Epithelial cell of prostate (primary cell): ENCODE measurements at regions not wholly inside any gene's neighbourhood (a gene's known extent, or its start where the extent isn't known, plus 50 kb on each side); places are given as distances from the start of the nearest gene placed in this dataset.

ENCODE experiments used
- DNase-seq: peaks from one replicate; pipeline ENCODE4 v3.0.0-alpha.2; 2011; ENCODE audit warnings: low read depth, low spot score
- H3K27ac ChIP-seq: fragments of 450-650 bp; 2 replicates; pipeline ENCODE4 v1.5.1; 2017; ENCODE audit warnings: mild to moderate bottlenecking

DNA sequence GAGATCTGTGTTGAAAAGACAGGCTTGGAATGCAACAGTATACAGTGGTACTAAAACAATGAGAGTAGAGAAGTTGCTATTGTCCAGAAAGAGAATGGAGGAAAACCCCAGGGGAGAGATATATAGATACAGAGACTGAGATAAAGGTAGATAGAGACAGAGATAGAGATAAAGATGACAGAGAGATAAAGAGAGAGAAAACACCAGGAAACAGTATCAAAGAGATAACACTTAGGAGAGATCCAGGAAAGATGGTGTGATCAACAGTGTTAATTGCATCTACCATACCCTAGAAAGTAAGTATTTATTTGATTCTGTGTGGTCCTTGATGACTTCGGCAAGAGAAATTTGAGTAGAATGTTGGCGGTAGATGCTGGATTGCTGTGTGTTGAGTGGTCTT is 461.8 kb upstream of the RIOK2 start:
- H3K27ac ChIP-seq: no peak overlapping the region
- DNase-seq: no peak

DNA sequence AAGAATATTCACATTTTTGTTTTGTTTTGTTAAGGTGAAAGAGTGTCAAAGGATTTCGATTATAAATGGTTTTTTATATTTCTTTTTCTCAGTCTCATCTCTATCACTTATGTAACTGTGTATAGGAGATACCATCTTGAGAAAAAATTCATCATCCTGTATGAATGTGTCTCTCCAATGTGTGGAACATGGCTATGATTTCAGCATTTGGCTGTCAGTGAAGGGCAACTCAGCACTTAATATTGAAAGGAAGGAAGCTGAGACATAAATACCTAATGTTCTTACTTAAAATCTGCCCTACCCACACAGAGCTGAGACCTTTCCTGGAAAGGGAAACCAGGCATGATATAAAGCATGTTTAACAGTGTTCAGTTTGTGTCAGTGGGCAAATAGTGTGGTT is 474.2 kb upstream of the RIOK2 start:
- H3K27ac ChIP-seq: no peak overlapping the region

DNA sequence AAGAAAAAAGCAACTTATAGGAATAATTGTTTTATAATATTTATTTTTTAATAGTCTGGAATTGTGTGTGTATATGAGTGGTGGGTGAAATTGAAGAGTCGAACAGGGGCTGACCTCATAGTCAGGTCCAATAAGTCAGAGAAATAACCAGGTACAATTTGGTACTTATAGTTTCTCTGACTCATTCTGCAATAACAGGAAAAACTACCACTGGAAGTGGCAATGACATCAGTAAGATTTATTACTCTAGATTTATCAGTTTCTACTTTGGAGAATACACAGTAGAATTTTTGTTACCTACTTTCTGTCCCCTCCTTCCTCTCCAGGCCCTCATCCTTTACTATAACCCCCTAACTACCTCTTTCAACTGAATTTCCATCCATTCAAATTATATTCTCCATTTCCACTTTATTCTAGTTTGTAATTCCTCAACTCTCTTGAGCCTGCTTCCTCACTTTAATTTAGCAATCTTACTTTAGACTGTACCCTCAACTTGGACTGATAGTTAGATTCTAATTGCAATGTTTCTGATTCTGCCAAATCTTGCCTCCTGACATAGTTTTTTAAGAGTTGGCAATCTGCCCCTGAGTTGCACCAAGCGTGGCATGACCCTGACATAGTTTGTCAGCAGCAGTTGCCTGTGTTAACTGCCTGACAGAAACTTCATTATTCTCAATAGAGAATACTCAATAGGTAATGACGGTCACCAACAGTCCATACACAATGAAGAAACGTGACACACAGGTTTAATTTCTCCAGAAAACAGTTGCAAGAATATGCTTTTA is 475.3 kb upstream of the RIOK2 start:
- DNase-seq: no peak
- no peak overlapping the region for H3K27ac ChIP-seq

More for the DNA sequence above, 474.2 kb upstream of the RIOK2 start:
- no peak for DNase-seq

DNA sequence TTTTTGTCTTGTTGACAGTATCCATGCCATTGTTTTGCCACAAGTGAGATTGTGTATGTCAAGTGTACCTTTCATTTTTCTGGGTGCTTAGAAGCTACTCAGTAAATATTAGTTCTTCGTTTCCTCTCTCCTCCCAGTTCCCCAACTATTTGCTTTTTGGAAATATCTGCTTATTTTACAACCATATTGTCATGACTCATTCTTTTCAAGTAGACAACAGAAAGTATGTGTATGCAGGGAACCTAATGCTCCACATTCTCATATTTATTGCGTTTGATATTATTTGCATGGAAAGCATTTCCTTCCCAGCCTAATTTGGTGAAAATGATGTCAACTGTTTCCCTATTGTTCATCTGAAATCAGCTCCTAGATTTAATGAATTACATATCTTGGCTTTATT is 483.7 kb upstream of the RIOK2 start:
- DNase-seq: no peak
- no peak overlapping the region for H3K27ac ChIP-seq

DNA sequence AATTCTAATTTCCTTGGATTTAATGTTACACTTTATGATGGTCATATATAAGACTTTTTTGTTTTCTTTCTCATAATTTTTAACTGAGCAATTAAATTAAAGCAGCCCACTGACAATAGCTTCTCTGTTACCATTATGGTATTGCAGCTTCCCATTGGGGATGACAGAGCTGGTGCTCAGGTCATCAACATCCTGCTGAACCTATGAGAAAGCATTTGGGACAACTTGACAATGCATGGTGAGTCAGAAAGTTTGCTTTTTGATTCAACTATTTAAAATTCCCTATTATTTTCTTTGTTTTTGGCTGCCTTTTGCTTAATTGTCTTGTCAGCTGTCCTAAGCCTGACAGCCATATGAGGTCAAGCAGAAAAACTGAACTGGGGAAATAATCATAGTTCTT is 487.4 kb upstream of the RIOK2 start:
- H3K27ac ChIP-seq: no peak overlapping the region
- DNase-seq: no peak

DNA sequence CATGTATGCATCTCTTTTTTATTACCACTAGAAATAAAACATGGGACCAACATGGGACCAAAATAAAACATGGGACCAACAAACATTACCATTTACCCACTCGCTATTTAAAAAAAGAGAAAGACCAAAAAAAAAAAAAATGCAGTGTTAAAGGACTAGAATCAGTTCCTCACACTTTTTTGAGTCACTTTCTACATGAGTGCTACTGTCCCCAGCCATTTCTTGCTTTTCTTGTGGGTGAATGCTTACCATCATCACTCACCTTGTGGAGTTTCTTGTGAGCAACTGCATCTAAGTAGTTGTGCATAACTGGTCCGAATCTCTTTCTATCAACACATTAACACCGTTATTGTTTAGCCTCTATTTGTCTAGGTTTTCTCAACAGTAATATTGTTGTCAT is 493.6 kb upstream of the RIOK2 start:
- no peak for DNase-seq
- no peak overlapping the region for H3K27ac ChIP-seq

GRCh38 chr5:97694091-97694490 is 511.0 kb upstream of the RIOK2 start:
- no peak overlapping the region for H3K27ac ChIP-seq
- no peak for DNase-seq

- DNase-seq: no peak
These were observed 531.4 kb upstream of the RIOK2 start for GRCh38 chr5:97714424-97714823.

GRCh38 chr5:97726106-97726505 is 543.1 kb upstream of the RIOK2 start:
- DNase-seq: no peak
- H3K27ac ChIP-seq: no peak overlapping the region

More at GRCh38 chr5:97714424-97714823, 531.4 kb upstream of the RIOK2 start:
- no peak overlapping the region for H3K27ac ChIP-seq

DNA sequence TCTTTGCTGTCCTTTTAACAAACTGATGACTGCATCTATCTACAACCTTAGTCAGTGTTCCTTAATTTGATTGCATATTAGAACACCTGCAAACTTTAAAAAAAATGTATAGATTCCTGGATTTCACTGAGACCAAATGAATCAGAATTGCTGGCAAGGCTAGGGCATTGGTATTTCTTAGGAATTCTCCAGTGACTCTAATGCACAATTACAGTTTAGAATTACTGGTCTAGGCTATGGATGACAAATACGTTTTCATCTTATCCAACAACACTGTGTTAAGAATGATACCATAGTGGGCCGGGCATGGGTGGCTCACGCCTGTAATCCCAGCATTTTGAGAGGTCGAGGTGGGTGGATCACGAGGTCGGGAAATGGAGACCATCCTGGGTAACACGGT is 545.9 kb upstream of the RIOK2 start:
- no peak for DNase-seq
- no peak overlapping the region for H3K27ac ChIP-seq

GRCh38 chr5:97729938-97730337 is 546.9 kb upstream of the RIOK2 start:
- no peak for DNase-seq
- no peak overlapping the region for H3K27ac ChIP-seq

DNA sequence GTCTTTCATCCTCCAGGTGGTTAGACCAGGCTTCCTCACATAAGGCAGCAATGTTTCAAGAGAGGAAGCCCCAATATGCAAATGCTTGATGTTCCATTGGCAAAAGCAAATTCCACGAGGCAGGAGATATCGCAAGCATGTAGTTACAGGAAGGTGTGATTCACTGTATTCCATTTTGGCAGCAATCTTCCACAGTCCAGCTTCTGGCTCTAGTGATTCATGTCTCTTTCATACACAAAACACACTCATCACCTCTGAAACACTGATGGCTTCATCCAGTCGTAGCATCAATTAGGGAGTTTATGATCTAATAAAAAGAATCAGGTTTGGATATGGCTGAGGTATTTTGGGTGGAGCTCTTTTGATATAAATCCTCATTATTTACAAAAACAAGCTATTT is 552.2 kb upstream of the RIOK2 start:
- peak overlapping the region; percentile 46 for H3K27ac ChIP-seq
- peak; percentile 87 for DNase-seq

GRCh38 chr5:97737608-97738007 is 554.6 kb upstream of the RIOK2 start:
- no peak for DNase-seq
- H3K27ac ChIP-seq: no peak overlapping the region

DNA sequence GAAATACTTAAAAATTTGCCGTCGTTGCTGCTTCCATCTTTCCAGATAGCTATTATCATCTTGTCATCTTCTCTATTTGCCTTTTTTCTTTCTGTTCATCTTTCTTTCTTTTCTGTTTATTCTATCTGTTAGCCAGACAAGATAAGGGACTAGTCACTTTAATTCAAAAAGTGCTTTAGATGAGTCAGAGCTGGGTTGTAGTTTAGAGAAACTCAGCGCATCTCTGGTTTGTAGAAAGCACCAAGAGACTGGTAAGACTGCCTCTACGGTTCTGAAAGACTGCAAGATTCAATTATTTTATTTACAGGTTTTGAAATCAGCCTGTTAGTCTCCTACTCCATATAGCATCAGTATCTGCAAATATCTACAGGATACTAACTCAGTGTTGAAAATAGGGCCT is 562.8 kb upstream of the RIOK2 start:
- no peak for DNase-seq
- no peak overlapping the region for H3K27ac ChIP-seq

DNA sequence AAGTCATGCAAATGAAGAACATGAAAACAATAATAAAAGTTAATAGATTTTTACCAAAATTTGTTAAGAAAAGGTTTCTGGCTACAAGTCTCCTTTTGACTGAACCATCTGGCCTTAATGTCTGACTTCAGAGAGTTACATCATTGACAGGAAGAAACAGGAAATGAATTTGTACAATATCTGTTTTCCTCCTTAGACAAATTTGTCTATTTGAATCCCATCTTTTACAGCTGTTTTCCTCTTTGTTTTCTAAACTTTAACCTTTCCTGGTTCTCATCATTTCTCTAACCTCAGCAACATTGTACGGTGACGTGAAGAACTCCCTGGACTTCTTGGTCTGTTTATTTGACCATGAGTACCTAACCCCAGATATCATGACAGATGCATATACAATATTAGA is 567.5 kb upstream of the RIOK2 start:
- DNase-seq: no peak
- no peak overlapping the region for H3K27ac ChIP-seq

- no peak overlapping the region for H3K27ac ChIP-seq
- DNase-seq: no peak
These were observed 568.5 kb upstream of the RIOK2 start for GRCh38 chr5:97751540-97751939.

DNA sequence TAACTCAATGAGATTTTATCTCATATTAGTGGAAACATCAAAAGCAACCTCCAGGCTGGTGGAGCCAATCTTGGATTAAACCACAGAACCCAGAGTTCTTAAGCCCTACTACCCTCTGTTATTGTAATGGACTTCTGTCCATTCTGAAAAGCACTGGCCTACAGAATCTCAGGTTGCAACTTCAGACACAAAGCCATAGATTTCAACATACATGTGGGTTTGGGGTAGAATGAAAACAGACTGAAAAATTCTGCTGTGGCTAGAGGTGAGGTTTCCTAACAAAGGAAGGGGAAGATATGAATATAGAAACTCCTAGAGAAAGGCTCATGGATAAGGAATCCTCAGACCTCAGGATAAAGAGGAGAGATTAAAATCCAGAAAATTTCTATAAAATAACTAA is 569.8 kb upstream of the RIOK2 start:
- DNase-seq: no peak
- H3K27ac ChIP-seq: no peak overlapping the region

DNA sequence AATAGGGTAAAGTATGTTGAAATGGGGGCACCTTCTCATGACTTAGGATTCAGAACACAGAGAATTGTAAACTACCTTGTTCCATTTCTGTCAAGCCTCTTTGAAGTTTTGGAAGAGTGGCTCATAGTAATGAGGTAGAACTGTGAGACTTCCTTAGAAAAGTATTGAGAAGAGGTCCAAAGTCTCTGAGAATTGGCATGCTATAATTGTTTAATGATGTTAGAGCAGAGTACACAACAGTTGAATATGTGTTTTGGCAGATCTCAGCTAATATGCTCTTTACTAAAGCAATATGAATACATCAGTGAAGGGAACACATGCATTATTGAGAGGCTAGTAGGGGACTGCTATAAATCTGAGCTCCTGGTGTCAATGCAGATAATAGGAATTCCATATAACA is 579.4 kb upstream of the RIOK2 start:
- no peak overlapping the region for H3K27ac ChIP-seq
- DNase-seq: no peak

- DNase-seq: peak; percentile 50
- H3K27ac ChIP-seq: no peak overlapping the region
These were observed 581.7 kb upstream of the RIOK2 start for GRCh38 chr5:97764700-97765099.

DNA sequence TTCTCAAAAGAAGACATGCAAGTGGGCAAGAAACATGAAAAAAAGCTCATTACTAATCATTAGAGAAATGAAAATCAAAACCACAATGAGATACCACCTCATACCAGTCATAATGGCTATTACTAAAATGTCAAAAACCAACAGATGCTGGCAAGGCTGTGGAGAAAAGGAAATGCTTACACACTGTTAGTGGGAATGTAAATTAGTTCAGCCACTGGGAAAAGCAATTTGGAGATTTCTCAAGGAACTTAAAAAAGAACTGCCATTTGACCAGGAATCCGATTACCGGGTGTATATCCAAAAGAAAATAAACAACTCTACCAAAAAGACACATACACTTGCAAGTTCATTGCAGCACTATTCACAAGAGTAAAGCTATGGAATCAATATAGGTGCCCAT is 595.4 kb upstream of the RIOK2 start:
- H3K27ac ChIP-seq: no peak overlapping the region
- no peak for DNase-seq

DNA sequence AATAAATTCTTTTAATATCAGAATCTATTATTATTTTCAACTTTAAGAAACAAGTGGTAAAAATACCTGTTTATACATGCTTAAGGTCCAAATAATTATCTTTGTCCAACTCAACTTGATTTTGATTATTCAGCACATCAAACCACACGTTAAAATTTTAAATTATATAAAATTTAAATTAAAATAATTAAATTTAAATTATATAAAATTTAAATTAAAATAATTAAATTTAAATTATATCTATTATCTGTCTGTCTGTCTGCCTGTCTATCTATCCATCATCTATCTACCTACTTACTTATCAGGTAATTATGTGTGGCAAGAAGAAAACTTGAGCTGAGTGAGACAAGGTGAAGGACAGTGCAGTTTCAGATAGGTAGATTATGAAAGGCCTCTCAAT is 605.3 kb upstream of the RIOK2 start:
- DNase-seq: no peak
- H3K27ac ChIP-seq: no peak overlapping the region

DNA sequence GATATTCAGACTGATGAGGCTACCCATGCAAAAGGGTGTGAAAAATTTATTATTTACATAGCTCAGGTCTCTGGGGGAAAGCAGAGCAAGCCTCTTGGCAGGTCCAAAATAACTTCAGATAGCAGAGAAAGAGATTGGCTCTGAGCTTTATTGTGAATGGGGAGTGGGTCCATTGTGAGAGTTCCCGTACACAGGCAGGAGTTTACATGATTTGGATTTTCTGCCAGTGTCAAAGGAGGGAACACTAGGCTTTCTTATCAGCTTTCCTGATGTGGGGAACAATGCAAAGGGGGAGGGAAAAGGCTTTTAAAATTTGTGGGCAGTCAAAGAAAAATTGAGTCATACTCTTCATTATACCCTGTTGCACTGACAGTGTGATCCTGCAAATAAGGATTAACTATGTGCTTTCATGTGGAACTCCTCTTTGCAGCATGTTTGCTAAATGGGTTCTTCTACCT is 615.0 kb upstream of the RIOK2 start:
- DNase-seq: no peak
- no peak overlapping the region for H3K27ac ChIP-seq
